DOHH2 (cell line): ENCODE measurements at regions not wholly inside any gene's neighbourhood (a gene's known extent, or its start where the extent isn't known, plus 50 kb on each side); places are given as distances from the start of the nearest gene placed in this dataset.
"Not testable (repeated sequence)": the region's sequence is repeated elsewhere in the genome, so short reads cannot be mapped to it uniquely, and the experiment has no call there.

Source experiments
- H3F3A ChIP-seq: fragments of 200-600 bp; sonication (generic), shearing (Covaris generic); 2 replicates; pipeline ENCODE4 v1.6.0; 2016; ENCODE audit warnings: antibody characterized with exemption, mild to moderate bottlenecking; ENCODE audit not compliant: control insufficient read depth, insufficient read depth
- H3K27ac ChIP-seq: fragments of 200-600 bp; sonication (generic); 2 replicates; pipeline ENCODE4 v1.5.1; 2014; ENCODE audit warnings: low read depth, mild to moderate bottlenecking, low read length, moderate library complexity
- H3K27me3 ChIP-seq: fragments of 200-600 bp; sonication (generic); 2 replicates; pipeline ENCODE4 v1.6.1; 2014; ENCODE audit warnings: mild to moderate bottlenecking, low read length, mixed read lengths; ENCODE audit not compliant: control insufficient read depth
- H3K36me3 ChIP-seq: fragments of 200-600 bp; sonication (generic); 2 replicates; pipeline ENCODE4 v1.6.1; 2014; ENCODE audit warnings: mild to moderate bottlenecking, low read length, moderate library complexity, mixed read lengths; ENCODE audit not compliant: control insufficient read depth
- H3K4me1 ChIP-seq: fragments of 200-600 bp; sonication (generic); 2 replicates; pipeline ENCODE4 v1.6.1; 2014; ENCODE audit warnings: mild to moderate bottlenecking, low read length, mixed read lengths; ENCODE audit not compliant: control insufficient read depth
- H3K4me2 ChIP-seq: fragments of 200-600 bp; sonication (generic); 2 replicates; pipeline ENCODE4 v1.6.0; 2014; ENCODE audit warnings: mild to moderate bottlenecking, low read length, moderate library complexity
- H3K4me3 ChIP-seq: fragments of 200-600 bp; sonication (generic); 2 replicates; pipeline ENCODE4 v1.5.1; 2014; ENCODE audit warnings: mild to moderate bottlenecking, low read length, mixed read lengths
- H3K79me2 ChIP-seq: fragments of 200-600 bp; sonication (generic); 2 replicates; pipeline ENCODE4 v1.6.1; 2014; ENCODE audit warnings: mild to moderate bottlenecking, low read length, mixed read lengths; ENCODE audit not compliant: control insufficient read depth
- H3K9me2 ChIP-seq: fragments of 200-600 bp; sonication (generic); replicated peaks from 2 replicates; pipeline ENCODE4 v1.6.1; 2014; ENCODE audit warnings: mild to moderate bottlenecking, low read length, mixed read lengths; ENCODE audit not compliant: control insufficient read depth
- H3K9me3 ChIP-seq: fragments of 200-600 bp; sonication (generic); 2 replicates; pipeline ENCODE4 v1.6.1; 2014; ENCODE audit warnings: antibody characterized with exemption, low read length, mixed read lengths; ENCODE audit not compliant: control insufficient read depth, insufficient read depth
- H4K20me1 ChIP-seq: fragments of 200-600 bp; sonication (generic); 2 replicates; pipeline ENCODE4 v1.6.0; 2014; ENCODE audit warnings: low read depth, mild to moderate bottlenecking, antibody characterized with exemption, low read length, moderate library complexity; ENCODE audit not compliant: control insufficient read depth, insufficient read depth
- CTCF ChIP-seq: fragments of 200-600 bp; sonication (generic); IDR thresholded peaks from one replicate; pipeline ENCODE4 v1.5.1; 2014; ENCODE audit warnings: antibody characterized with exemption, mild to moderate bottlenecking, low read depth, low read length; ENCODE audit not compliant: poor library complexity, severe bottlenecking
- EZH2phosphoT487 ChIP-seq: fragments of 200-600 bp; sonication (generic); IDR thresholded peaks from 2 replicates; pipeline ENCODE4 v1.6.1; 2017; ENCODE audit warnings: borderline replicate concordance, mild to moderate bottlenecking, antibody characterized with exemption, low read length, moderate library complexity, mixed read lengths

GRCh38 chr10:130354573-130354954 lies 218.4 kb downstream of the GLRX3 start:
- Histone ChIP-seq H3K36me3 (no peaks in the 10 kb centered on the region), H3F3A (no peaks in the 10 kb centered on the region), H3K4me2 (no peak overlapping the region), H3K27me3 (no peaks in the 10 kb centered on the region), H3K4me1 (no peaks in the 10 kb centered on the region), H3K4me3 (no peak overlapping the region), H3K27ac (no peak overlapping the region), H3K9me2 (no peaks in the 10 kb centered on the region), H4K20me1 (no peaks in the 10 kb centered on the region), H3K79me2 (no peaks in the 10 kb centered on the region), H3K9me3 (no peaks in the 10 kb centered on the region)
- TF ChIP-seq CTCF = no peak
- no peak for TF ChIP-seq EZH2phosphoT487

- H3K9me3 ChIP-seq = no peaks in the 10 kb centered on the region
- H3K4me1 ChIP-seq = no peaks in the 10 kb centered on the region
- no peak overlapping the region for H3K27ac ChIP-seq
- H3K4me2 ChIP-seq = no peak overlapping the region
- H3K9me2 ChIP-seq = no peaks in the 10 kb centered on the region
- no peaks in the 10 kb centered on the region for H4K20me1 ChIP-seq
- H3F3A ChIP-seq = no peaks in the 10 kb centered on the region
- TF ChIP-seq CTCF (no peak), EZH2phosphoT487 (no peak)
- H3K4me3 ChIP-seq = no peak overlapping the region
- no peaks in the 10 kb centered on the region for H3K27me3 ChIP-seq
- no peaks in the 10 kb centered on the region for H3K79me2 ChIP-seq
- H3K36me3 ChIP-seq = no peaks in the 10 kb centered on the region
Measured at GRCh38 chr10:130354976-130355795, 219.0 kb downstream of the GLRX3 start.

- H3K27me3 ChIP-seq, H3K9me2 ChIP-seq, H3K36me3 ChIP-seq, H3K9me3 ChIP-seq, H3K4me3 ChIP-seq, H3K4me2 ChIP-seq, H3K4me1 ChIP-seq, H3F3A ChIP-seq, H3K79me2 ChIP-seq, H4K20me1 ChIP-seq, H3K27ac ChIP-seq: not testable (repeated sequence)
Measured at GRCh38 chr10:130356429-130356828, 220.2 kb downstream of the GLRX3 start.

- Histone ChIP-seq H3K79me2 (no peaks in the 10 kb centered on the region), H3F3A (no peaks in the 10 kb centered on the region), H3K27me3 (no peaks in the 10 kb centered on the region), H3K9me3 (no peaks in the 10 kb centered on the region), H3K27ac (no peak overlapping the region), H4K20me1 (no peaks in the 10 kb centered on the region), H3K4me1 (no peaks in the 10 kb centered on the region), H3K4me2 (no peak overlapping the region), H3K9me2 (no peaks in the 10 kb centered on the region), H3K4me3 (no peak overlapping the region), H3K36me3 (no peaks in the 10 kb centered on the region)
- TF ChIP-seq EZH2phosphoT487 = no peak
- no peak for TF ChIP-seq CTCF
Measured at GRCh38 chr10:130357226-130357625, 221.0 kb downstream of the GLRX3 start.
